GM10266 (cell line): ENCODE measurements at regions not wholly inside any gene's neighbourhood (a gene's known extent, or its start where the extent isn't known, plus 50 kb on each side); places are given as distances from the start of the nearest gene placed in this dataset.

Experiments used
- DNase-seq: peaks from one replicate; pipeline ENCODE4 v3.0.0; 2012; ENCODE audit errors: extremely low spot score
- CTCF ChIP-seq: IDR thresholded peaks from 2 replicates; pipeline ENCODE4 v1.5.1; 2012; ENCODE audit warnings: mild to moderate bottlenecking, low read depth; ENCODE audit not compliant: control insufficient read depth, insufficient read depth; ENCODE audit errors: missing control alignments

DNA sequence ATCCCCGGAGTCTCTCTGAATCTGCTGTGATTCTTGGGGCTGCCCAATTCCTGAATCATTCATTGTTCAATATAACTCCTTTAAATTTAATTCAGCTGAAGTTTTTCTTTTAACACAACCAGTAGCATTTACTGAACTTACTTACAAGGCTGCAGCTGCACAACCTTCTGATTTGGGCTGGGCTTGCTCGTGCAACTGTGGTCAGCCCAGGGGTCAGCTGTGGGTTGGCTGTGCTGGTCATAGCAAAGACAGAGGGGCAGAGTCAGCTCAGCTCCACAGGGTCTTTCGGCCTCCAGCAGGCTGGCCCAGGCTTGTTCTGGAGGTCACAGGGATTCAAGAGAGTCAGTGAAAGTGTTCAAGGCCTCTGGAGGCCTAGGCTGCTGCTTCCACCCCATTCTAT lies 186.1 kb downstream of the MATN1 start:
- no peak for DNase-seq
- no peak for TF ChIP-seq CTCF

GRCh38 chr1:30536530-30536929 lies 186.9 kb downstream of the MATN1 start:
- no peak for DNase-seq
- no peak for TF ChIP-seq CTCF

GRCh38 chr1:30535595-30536325 lies 187.6 kb downstream of the MATN1 start:
- no peak for DNase-seq
- TF ChIP-seq CTCF: no peak

DNA sequence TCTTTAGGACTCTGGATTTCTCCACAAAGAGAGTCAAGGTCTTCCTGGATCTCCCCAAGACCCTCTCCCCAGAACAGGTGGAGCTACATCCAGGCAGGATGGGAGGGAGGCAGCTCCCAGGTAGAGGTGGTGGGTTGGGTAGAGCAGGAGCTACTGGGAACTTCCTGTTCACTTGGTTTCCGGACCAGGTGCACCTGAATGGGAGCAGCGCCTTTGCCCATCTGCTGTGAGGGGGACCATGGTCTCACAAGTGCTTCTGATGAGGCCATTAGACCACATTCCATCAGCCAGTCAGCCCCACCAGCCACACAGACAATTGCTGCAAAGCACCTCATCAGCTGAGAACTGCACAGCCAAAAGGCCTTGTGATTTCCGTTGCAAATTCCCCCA lies 188.8 kb downstream of the MATN1 start:
- TF ChIP-seq CTCF: no peak

DNA sequence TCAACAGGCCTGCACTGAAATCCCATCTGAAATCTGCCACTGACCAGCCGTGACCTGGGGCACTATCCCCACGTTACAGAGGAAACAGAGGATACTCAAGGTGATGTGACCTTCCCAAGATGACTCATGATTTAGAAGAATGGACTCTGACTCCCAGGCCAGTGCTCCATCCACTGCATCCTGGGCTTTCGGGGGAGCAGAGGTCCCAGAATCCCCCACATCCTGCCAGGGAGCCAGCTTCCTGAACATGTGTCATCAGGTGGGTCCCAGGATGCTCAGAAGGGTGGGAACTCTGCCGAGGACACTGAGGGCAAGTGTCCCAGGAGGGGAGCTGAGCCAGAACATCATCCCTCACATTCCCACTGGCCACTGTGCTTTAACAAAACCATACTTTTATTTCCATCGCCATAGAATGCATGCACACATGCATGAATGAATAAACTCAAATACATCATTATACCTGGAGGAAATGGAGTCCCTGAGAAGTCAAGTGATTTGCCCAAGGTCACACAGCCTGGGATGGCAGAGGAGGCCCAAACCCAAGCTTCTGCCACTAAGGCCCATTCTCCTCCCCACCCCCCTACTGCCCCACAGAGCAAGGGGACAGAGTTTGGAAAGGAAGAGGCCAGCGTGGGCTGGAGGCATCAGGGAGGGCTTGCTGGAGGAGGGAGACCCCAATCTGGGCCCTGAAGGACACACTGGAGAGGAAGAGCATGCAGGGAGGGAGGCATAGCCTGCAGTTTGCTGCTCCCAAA lies 189.4 kb downstream of the MATN1 start:
- TF ChIP-seq CTCF: no peak
- no peak for DNase-seq

More for the DNA sequence above, 188.8 kb downstream of the MATN1 start:
- DNase-seq: no peak

DNA sequence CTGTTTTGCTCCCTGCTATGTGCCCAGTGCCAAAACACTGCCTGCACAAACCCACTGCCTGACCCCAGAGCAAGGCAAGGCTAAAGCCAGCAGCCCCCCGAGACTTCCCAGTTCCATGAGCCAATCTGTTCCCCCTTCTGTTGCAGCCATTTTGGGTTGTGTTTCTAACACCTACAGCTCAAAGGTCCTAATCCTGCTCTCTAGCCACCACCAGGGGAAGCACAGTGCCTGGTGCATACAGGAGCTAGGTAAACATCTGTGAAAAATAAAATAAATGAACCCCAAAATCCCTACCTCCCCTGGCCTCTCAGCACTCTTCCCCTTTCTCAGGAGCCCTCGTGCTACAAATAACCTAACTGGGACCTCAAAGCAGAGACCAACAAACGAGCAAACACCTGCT lies 190.2 kb downstream of the MATN1 start:
- no peak for DNase-seq
- no peak for TF ChIP-seq CTCF

- no peak for DNase-seq
- no peak for TF ChIP-seq CTCF
Measured at GRCh38 chr1:30532621-30533020, 190.8 kb downstream of the MATN1 start.
